PC-3 (cell line): ENCODE measurements at regions not wholly inside any gene's neighbourhood (a gene's known extent, or its start where the extent isn't known, plus 50 kb on each side); places are given as distances from the start of the nearest gene placed in this dataset.

Source experiments
- CTCF ChIP-seq: fragments of 300-600 bp; sonication (generic); conservative IDR thresholded peaks from 2 replicates; pipeline ENCODE4 v1.5.1; 2017; ENCODE audit warnings: antibody characterized with exemption, low read depth, mild to moderate bottlenecking, low read length
- EZH2 ChIP-seq: fragments of 300-600 bp; sonication (generic); IDR thresholded peaks from one replicate; pipeline ENCODE4 v1.6.1; 2017; ENCODE audit warnings: antibody characterized with exemption, mild to moderate bottlenecking, low read length; ENCODE audit not compliant: unreplicated experiment
- EZH2phosphoT487 ChIP-seq: fragments of 300-600 bp; sonication (generic); IDR thresholded peaks from 2 replicates; pipeline ENCODE4 v1.6.1; 2018; ENCODE audit warnings: mild to moderate bottlenecking, antibody characterized with exemption, low read length, borderline replicate concordance

DNA sequence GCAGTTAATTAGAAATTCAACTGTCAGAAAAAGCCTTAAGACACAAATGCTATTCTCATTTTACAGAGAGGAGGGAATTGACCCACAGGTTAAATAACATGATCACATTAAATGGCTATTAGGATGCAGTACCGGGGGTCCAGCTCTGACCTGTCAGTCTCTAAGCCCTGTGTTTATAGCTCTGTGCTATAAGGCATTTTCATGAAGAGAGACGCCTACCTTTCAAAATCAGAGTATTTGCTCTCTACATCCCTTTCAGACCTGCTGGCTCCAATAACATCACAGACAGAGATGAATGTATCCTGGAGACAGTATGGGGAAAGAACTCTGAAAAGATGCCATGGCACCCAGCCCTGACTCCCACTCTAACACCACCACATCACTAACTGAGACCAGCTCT is 189.9 kb upstream of the PRSS58 start:
- TF ChIP-seq CTCF (no peak), EZH2phosphoT487 (no peak), EZH2 (no peak)
